ENCODE measurements at regions not wholly inside any gene's neighbourhood (a gene's known extent, or its start where the extent isn't known, plus 50 kb on each side); places are given as distances from the start of the nearest gene placed in this dataset.
"Not testable (repeated sequence)": the region's sequence is repeated elsewhere in the genome, so short reads cannot be mapped to it uniquely, and the experiment has no call there.

- H3K4me3 ChIP-seq (ENCODE audit: low read depth, low read length) = no peak overlapping the region
- DNase-seq (ENCODE audit: low read depth) = no peak
These were observed 1489.1 kb downstream of the BRINP3 start for GRCh38 chr1:188988589-188988988.

DNA sequence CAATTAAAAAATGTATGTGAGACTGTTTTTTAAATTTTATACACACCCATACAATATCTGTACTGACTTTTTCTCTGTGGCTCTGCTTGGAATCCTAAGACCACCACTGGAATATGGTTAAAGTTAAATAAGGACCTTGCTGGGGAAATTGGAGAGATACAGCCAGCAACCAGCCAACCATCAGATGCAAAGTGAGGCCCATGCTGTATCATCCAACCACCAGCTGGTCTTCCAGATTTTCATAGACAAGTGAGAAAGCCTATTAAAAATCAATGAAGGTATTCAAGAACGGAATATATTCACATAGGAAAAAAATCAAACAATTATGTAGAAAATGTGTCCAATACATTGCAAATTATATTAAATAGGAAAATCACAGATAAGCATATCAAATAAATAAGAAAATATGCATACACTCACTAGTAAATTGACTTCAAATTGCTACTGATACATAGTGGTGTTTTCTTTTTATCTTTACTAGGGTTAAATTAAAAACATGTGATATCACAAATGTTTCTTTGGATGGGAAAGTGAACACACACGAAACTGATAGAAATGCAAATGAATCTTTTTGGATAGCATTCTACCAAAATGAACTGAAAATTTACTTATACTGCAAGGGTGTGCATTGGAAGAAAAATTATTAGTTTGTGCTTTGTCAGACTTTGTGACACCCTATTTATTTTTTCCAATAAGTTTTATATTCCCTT is 1486.3 kb downstream of the BRINP3 start:
- no peak for DNase-seq (ENCODE audit: low read depth)
- H3K4me3 ChIP-seq (ENCODE audit: low read depth, low read length) = no peak overlapping the region

- H3K4me3 ChIP-seq (ENCODE audit: low read depth, low read length) = no peak overlapping the region
- DNase-seq (ENCODE audit: low read depth) = no peak
These were observed 1469.8 kb downstream of the BRINP3 start for GRCh38 chr1:189007824-189008223.

- no peak overlapping the region for H3K4me3 ChIP-seq (ENCODE audit: low read depth, low read length)
- DNase-seq (ENCODE audit: low read depth) = no peak
These were observed 1456.1 kb downstream of the BRINP3 start for GRCh38 chr1:189021577-189021976.

DNA sequence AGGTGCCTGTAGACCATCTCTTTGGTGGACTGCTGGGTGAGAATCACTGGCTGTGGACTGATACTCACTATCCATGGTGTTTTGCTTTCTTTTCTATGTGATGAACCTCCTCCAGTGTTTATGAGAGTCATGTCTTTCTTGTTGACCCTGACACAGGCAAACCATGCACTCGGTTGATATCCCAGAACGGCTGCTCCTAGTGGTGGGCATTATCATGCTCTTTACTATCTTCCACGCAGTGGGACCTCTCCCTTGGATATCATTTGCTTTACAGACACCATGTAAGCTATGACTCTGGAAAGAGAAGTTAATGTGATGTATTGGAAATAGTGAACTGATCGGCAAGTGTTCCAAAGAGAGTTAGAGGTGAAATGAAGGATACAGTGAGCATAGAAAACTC is 1455.6 kb downstream of the BRINP3 start:
- H3K4me3 ChIP-seq (ENCODE audit: low read depth, low read length) = no peak overlapping the region
- no peak for DNase-seq (ENCODE audit: low read depth)

DNA sequence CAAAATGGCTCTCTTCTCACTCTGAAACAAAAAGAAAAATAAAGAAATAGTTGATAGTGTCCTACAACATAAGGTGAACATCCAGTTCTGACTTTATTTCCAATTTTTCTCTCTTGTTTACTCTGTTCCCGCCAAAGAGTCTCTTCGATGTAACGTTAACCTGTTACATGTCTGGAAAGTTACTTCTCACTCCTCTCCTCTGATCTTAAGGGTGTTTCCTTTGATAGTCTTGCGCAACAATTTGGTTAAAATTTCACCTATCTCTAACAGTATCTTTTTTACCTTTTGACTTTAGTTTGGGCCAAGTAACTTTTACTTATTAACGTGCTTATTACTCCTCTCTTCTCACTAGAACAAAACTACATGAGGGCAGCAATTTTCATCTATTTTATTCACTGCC is 1450.2 kb downstream of the BRINP3 start:
- DNase-seq (ENCODE audit: low read depth) = no peak
- no peak overlapping the region for H3K4me3 ChIP-seq (ENCODE audit: low read depth, low read length)

DNA sequence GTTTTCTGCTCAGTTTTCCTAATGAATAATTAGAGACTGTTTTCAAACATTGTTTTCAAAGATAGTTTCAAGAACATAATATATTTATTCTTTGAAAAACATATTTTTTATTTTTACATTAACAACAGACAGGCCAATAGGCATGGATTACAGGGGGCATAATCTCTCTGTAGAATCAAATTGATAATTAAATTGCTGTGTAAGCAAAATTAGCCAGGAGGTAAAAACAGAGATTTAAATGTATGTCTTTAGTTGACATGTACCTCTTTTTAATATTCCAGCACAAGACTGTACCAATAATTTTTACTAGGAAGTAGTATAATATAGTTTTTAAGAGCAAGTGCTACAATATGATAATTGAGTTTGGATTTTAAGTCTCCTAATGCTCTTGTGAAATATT is 1444.5 kb downstream of the BRINP3 start:
- DNase-seq (ENCODE audit: low read depth) = no peak
- H3K4me3 ChIP-seq (ENCODE audit: low read depth, low read length) = no peak overlapping the region

- no peak overlapping the region for H3K4me3 ChIP-seq (ENCODE audit: low read depth, low read length)
- no peak for DNase-seq (ENCODE audit: low read depth)
These were observed 1441.0 kb downstream of the BRINP3 start for GRCh38 chr1:189036628-189037027.

- DNase-seq (ENCODE audit: low read depth) = no peak
- no peak overlapping the region for H3K4me3 ChIP-seq (ENCODE audit: low read depth, low read length)
These were observed 1431.5 kb downstream of the BRINP3 start for GRCh38 chr1:189046127-189046526.

DNA sequence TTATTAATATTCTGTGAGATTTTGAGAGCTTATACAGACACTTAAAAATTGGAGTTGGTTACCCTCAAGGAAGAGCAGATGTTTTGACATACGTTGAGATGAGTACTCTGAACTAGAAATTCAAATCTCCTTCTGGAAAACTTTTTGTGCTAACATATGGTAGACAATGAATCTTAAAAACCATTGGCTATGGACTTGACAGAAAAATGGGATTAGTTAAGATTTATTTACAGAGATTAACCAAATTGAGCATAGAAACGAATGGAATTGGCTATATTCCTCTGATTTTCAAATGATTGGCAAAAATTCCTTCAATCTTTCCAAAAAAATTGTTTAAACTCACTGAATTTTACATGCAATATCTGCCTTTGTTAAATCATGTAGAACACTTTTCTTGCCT is 1392.9 kb downstream of the BRINP3 start:
- no peak for DNase-seq (ENCODE audit: low read depth)
- H3K4me3 ChIP-seq (ENCODE audit: low read depth, low read length) = no peak overlapping the region

DNA sequence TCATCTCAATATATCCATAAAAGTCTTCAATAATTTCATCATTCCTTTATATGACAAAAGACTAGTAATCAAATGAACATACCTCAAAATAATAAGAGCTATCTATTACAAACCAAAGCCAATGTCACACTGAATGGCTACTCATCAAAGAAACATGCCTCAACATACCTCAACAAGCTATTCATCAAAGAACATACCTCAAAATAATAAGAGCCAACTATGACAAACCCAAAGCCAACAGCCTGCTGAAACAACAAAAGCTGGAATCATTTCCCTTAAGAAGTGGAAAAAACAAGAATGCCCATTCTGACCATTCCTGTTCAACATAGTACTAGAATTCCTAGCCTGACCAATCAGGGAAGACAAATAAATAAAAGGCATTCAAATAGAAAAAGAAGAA is 1373.7 kb downstream of the BRINP3 start:
- DNase-seq (ENCODE audit: low read depth) = no peak
- H3K4me3 ChIP-seq (ENCODE audit: low read depth, low read length) = no peak overlapping the region

DNA sequence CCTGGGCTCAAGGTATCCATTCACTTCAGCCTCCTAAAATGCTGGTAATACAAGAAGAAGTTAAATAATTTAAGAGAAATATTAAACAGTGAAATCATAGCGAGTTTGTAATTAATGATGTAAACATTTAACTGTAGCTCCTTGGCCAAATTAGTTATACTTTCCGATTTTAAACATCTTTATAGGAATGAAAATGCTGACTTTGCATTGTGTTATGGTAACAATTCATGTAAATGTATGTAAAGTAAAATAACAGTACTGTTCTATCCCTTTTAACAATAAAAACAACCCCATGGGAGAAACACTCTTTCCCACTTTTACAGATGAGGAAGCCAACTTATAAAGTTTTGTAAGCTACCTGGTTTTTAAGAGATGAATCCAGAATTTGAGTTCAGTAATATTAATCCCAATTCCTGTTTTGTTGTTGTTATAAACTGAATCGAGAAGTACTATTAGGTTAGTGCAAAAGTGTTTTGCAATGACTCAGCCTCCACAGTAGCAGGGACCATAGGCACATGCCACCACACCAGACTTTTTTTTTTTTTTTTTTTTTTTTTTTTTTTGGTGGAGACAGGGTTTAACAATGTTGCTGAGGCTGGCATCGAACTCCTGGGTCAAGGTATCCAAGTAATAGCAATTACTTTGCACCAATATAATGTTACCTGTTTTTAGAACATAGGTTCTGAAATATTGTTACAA is 1360.4 kb downstream of the BRINP3 start:
- no peak for DNase-seq (ENCODE audit: low read depth)
- H3K4me3 ChIP-seq (ENCODE audit: low read depth, low read length) = no peak overlapping the region

- DNase-seq (ENCODE audit: low read depth) = no peak
- no peak overlapping the region for H3K4me3 ChIP-seq (ENCODE audit: low read depth, low read length)
These were observed 1355.7 kb downstream of the BRINP3 start for GRCh38 chr1:189121941-189122340.

GRCh38 chr1:189125694-189126093 is 1352.0 kb downstream of the BRINP3 start:
- DNase-seq (ENCODE audit: low read depth) = no peak

DNA sequence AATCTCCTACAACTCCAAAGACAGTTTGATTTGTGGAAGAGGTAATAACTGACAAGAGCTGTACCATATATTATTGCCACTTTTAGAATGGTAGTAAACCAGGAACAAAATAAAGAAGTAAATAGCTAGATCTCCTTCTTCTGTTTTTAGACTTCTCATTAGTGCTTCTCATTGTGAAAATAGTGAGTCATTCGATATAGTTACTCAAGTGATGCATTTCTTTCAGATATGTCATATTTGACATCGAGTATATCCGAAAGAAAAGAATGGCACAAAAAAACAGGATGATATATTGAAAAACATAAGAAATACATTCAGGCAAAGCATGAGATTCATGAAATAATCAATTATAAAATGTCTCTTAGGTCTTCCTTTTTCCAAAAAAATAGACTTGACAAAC is 1346.1 kb downstream of the BRINP3 start:
- DNase-seq (ENCODE audit: low read depth) = no peak

More at GRCh38 chr1:189125694-189126093, 1352.0 kb downstream of the BRINP3 start:
- H3K4me3 ChIP-seq (ENCODE audit: low read depth, low read length) = no peak overlapping the region

DNA sequence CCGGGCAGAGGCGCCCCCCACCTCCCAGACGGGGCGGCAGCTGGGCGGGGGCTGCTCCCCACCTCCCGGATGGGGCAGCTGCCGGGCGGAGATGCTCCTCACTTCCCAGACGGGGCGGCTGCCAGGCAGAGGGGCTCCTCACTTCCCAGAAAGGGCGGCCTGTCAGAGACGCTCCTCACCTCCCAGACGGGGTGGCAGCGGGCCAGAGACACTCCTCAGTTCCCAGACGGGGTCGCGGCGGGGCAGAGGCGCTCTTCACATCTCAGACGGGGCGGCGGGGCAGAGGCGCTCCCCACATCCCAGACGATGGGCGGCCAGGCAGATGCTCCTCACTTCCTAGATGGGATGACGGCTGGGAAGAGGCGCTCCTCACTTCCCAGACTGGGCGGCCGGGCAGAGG is 1337.9 kb downstream of the BRINP3 start:
- not testable (repeated sequence) for H3K4me3 ChIP-seq (ENCODE audit: low read depth, low read length); DNase-seq (ENCODE audit: low read depth)

More for the DNA sequence above, 1346.1 kb downstream of the BRINP3 start:
- no peak overlapping the region for H3K4me3 ChIP-seq (ENCODE audit: low read depth, low read length)

DNA sequence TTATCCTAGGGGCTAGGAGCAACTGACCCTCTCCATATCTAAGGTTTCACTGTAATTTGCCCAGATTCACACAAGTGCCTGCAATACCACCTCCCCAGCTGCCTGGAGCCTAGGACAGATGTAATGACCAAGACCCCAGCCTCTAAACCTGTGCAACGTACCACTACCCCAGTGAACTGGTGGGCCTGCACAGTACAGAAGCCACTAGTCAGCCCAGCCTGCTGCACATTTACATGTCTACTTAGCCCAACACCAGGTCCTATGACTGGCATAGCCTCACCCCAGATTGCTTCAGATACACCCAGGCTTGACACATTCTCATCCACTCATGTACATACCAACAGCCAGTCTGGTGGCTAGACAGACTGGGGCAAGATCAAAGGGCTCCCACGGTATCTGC is 1336.6 kb downstream of the BRINP3 start:
- DNase-seq (ENCODE audit: low read depth) = no peak
- no peak overlapping the region for H3K4me3 ChIP-seq (ENCODE audit: low read depth, low read length)

DNA sequence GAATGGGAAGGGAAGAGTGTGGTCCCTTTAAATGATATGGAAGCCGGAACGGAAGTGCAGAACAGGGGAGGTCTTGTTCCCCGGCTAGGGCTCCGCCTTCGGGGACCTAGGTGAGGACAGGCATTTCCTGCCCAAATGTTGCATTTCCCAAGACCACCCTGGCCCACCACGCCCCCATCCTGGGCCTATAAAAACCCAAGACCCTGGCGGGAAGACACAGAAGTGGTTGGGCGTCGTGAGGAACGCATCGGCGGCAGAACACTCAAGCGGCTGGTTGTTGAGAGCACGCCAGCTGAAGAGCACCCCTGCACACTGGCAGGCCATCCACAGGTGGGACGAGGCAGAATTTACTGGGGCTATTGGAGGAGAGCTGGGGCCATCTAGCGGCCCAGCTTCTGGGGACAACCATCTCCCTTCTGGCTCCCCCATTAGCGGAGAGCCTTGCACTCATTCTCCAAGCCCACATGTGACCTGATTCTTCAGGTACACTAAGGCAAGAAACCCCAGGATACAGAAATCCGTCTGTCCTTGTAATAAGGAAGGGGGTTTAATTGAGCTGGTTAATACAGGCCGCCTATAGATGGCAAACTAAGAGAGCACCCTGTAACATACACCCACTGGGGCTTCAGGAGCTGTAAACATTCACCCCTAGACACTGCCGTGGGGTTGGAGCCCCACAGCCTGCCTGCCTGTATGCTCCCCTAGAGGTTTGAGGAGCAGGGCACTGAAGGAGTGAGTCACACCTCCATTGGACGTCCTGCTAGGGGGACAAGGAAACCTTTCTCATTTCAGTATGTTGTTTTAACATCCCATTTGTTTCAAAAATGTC is 1327.9 kb downstream of the BRINP3 start:
- DNase-seq (ENCODE audit: low read depth) = no peak
- no peak overlapping the region for H3K4me3 ChIP-seq (ENCODE audit: low read depth, low read length)

GRCh38 chr1:189150624-189151023 is 1327.0 kb downstream of the BRINP3 start:
- no peak overlapping the region for H3K4me3 ChIP-seq (ENCODE audit: low read depth, low read length)
- no peak for DNase-seq (ENCODE audit: low read depth)

- H3K4me3 ChIP-seq (ENCODE audit: low read depth, low read length) = no peak overlapping the region
- no peak for DNase-seq (ENCODE audit: low read depth)
These were observed 1326.3 kb downstream of the BRINP3 start for GRCh38 chr1:189151361-189151760.

Data from skeletal muscle cell (primary cell).